Endothelial cell of umbilical vein (primary cell): ENCODE measurements at regions not wholly inside any gene's neighbourhood (a gene's known extent, or its start where the extent isn't known, plus 50 kb on each side); places are given as distances from the start of the nearest gene placed in this dataset.

ENCODE experiments used
- CTCF ChIP-seq, 2 donors: IDR thresholded peaks; 1 replicate in 1 of 2; 2 replicates in 1 of 2; pipeline ENCODE4 v1.5.1; 2011; ENCODE audit warnings: low read length in 2 of 2, mild to moderate bottlenecking in 2 of 2, moderate library complexity in 2 of 2, control low read depth in 1 of 2, inconsistent platforms in 1 of 2, low read depth in 1 of 2; ENCODE audit not compliant: insufficient read depth in 1 of 2; ENCODE audit errors: extremely low read depth in 1 of 2
- POLR2A ChIP-seq: IDR thresholded peaks from 2 replicates; pipeline ENCODE4 v1.6.1; 2012; ENCODE audit warnings: low read depth, mild to moderate bottlenecking, control low read depth, low read length
- POLR2AphosphoS5 ChIP-seq: IDR thresholded peaks from 2 replicates; pipeline ENCODE4 v1.6.1; 2012; ENCODE audit warnings: low read depth, mild to moderate bottlenecking, control low read depth, low read length, moderate library complexity; ENCODE audit not compliant: insufficient read depth

- TF ChIP-seq POLR2AphosphoS5 (no peak), CTCF (IDR thresholded peaks at IDR 0.05; ENCODE audit: extremely low read depth in 1 of 2, insufficient read depth in 1 of 2, low read depth in 1 of 2, low read length in 2 of 2) (no peak), POLR2A (no peak)
These were observed 54.7 kb upstream of the JDP2 start for GRCh38 chr14:75373133-75373532.
